Prostate gland (tissue), 2 donors: ENCODE measurements at regions not wholly inside any gene's neighbourhood (a gene's known extent, or its start where the extent isn't known, plus 50 kb on each side); places are given as distances from the start of the nearest gene placed in this dataset.

Experiments
- DNase-seq: peaks from one replicate; pipeline ENCODE4 v3.0.0-alpha.2; 2019; ENCODE audit warnings: low spot score
- H3K27ac ChIP-seq, 2 donors: fragments of 200-600 bp; sonication (generic); 2 replicates each; pipeline ENCODE4 v1.5.1; 2017 to 2019
- H3K27me3 ChIP-seq: fragments of 200-600 bp; sonication (generic); replicated peaks from 2 replicates; pipeline ENCODE4 v1.5.1; 2019; ENCODE audit not compliant: insufficient read depth
- H3K36me3 ChIP-seq, 2 donors: fragments of 200-600 bp; sonication (generic); 1 replicate in 1 of 2; 2 replicates in 1 of 2; pipeline versions ENCODE4 v1.5.1 to v1.8.1; 2017 to 2019
- H3K4me1 ChIP-seq: fragments of 200-600 bp; sonication (generic); replicated peaks from 2 replicates; pipeline ENCODE4 v1.5.1; 2019
- H3K4me3 ChIP-seq, 2 donors: fragments of 200-600 bp; sonication (generic); 2 replicates each; pipeline ENCODE4 v1.5.1; 2017 to 2019
- H3K9me3 ChIP-seq: fragments of 200-600 bp; sonication (generic); 2 replicates; pipeline ENCODE4 v1.5.1; 2017
- POLR2A ChIP-seq: fragments of 450-650 bp; IDR thresholded peaks from one replicate; pipeline ENCODE4 v1.6.1; 2016; ENCODE audit warnings: antibody characterized with exemption, mild to moderate bottlenecking
- POLR2AphosphoS5 ChIP-seq: sonication (generic); formaldehyde crosslinking; IDR thresholded peaks from one replicate; pipeline ENCODE4 v1.6.1; 2017; ENCODE audit warnings: antibody characterized with exemption
- WGBS: methylation state at CpG from one replicate; pipeline ENCODE4 v1.1.5; 2018; 5-methylcytosine and 5-hydroxymethylcytosine counted together
- intact Hi-C: fragments of 100-400 bp; cut with DNase I; formaldehyde crosslinking; loops from one replicate; pipeline ENCODE4 v1.14.2; 2022
- TF ChIP-seq, protein P1 (sequence below), 4 experiments: fragments of 200-600 bp in 2 of 4; fragments of 450-650 bp in 2 of 4; sonication (generic) in 2 of 4; IDR thresholded peaks; 1 replicate in 3 of 4; 2 replicates in 1 of 4; pipeline ENCODE4 v1.5.1; 2016 to 2019; ENCODE audit warnings: antibody characterized with exemption in 4 of 4, mild to moderate bottlenecking in 2 of 4, moderate library complexity in 2 of 4

DNA sequence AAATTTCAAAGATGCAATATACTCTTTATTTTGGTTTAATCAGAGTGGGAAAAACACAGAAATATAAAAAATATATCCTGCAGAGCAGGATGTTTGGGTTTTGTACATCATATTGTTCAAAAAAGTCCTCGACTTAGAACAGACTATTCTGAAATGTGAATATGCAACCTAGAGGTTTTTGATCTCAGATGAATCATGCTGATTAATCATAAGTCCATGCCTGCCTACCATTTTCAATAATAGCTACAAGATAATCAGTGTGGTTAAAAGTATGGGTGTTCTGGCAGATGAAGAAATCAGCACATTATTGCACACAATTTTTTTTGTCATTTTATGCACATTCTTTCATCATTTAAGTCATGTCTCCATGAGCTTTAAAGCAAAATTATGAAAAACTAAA, 1261.0 kb upstream of the NXPH2 start:
- no peaks in the 10 kb centered on the region for H3K9me3 ChIP-seq
- no peaks in the 10 kb centered on the region for H3K27me3 ChIP-seq
- no peak overlapping the region for H3K27ac ChIP-seq
- no peak overlapping the region for H3K4me3 ChIP-seq
- no peak for TF ChIP-seq POLR2AphosphoS5
- 56% methylated on average over 1 of the region's 1 CpG for WGBS
- no peaks in the 10 kb centered on the region for H3K4me1 ChIP-seq
- intact Hi-C loops: no loop called here
- DNase-seq: no peak
- H3K36me3 ChIP-seq: no peaks in the 10 kb centered on the region

DNA sequence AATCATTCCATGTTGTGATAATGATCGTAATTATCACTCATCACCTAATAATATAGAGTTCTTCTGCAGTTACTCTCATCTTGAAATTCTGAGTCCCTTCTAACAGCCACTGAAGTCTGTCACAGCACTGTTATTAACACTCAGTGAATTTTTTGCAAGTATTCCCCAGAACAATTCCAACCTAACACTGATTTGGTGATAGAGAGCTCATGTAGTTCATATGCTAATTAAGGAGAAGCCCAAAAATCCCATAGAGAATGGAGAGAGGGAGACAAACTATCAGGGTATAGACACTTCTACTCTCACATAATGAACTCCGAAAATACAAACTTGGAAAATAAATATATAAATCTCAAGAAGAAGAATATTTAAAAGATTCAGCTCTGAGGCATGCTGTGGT, 1253.4 kb upstream of the NXPH2 start:
- Histone ChIP-seq H3K4me3 (no peak overlapping the region), H3K27me3 (no peaks in the 10 kb centered on the region), H3K27ac (no peak overlapping the region), H3K4me1 (no peaks in the 10 kb centered on the region), H3K36me3 (no peaks in the 10 kb centered on the region), H3K9me3 (no peaks in the 10 kb centered on the region)
- TF ChIP-seq POLR2A (no peak), POLR2AphosphoS5 (no peak)
- TF ChIP-seq, protein P1, sequence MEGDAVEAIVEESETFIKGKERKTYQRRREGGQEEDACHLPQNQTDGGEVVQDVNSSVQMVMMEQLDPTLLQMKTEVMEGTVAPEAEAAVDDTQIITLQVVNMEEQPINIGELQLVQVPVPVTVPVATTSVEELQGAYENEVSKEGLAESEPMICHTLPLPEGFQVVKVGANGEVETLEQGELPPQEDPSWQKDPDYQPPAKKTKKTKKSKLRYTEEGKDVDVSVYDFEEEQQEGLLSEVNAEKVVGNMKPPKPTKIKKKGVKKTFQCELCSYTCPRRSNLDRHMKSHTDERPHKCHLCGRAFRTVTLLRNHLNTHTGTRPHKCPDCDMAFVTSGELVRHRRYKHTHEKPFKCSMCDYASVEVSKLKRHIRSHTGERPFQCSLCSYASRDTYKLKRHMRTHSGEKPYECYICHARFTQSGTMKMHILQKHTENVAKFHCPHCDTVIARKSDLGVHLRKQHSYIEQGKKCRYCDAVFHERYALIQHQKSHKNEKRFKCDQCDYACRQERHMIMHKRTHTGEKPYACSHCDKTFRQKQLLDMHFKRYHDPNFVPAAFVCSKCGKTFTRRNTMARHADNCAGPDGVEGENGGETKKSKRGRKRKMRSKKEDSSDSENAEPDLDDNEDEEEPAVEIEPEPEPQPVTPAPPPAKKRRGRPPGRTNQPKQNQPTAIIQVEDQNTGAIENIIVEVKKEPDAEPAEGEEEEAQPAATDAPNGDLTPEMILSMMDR (IDR thresholded peaks at IDR 0.05): no peak
- intact Hi-C loops: no loop called here
- DNase-seq: no peak
- 91% methylated on average over 2 of the region's 2 CpGs for WGBS

DNA sequence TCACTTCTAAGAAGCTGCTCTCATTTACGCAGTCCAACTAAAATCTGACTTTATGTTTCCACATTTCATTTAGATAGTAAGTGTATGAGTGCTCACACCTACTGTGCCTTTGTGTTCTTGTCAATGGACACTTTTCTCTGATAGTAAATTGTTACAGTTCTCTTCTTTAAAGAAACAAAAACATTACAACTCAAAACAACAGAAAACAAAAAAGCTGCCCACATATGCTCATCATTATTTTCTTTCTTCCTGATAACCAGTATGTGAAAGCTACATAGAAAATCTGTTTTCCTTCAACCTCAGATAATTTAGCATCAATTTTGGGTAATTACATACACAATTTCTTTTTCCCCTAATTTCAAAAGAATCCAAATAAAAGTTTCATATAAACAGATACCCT, 1247.8 kb upstream of the NXPH2 start:
- no peak overlapping the region for H3K27ac ChIP-seq
- no peak for TF ChIP-seq POLR2A
- TF ChIP-seq, protein P1 (IDR thresholded peaks at IDR 0.05): no peak
- TF ChIP-seq POLR2AphosphoS5: no peak
- 93% methylated on average over 1 of the region's 1 CpG for WGBS
- no peaks in the 10 kb centered on the region for H3K4me1 ChIP-seq
- intact Hi-C loops: no loop called here
- DNase-seq: no peak
- H3K27me3 ChIP-seq: no peaks in the 10 kb centered on the region
- H3K36me3 ChIP-seq: no peaks in the 10 kb centered on the region
- no peak overlapping the region for H3K4me3 ChIP-seq
- no peaks in the 10 kb centered on the region for H3K9me3 ChIP-seq

DNA sequence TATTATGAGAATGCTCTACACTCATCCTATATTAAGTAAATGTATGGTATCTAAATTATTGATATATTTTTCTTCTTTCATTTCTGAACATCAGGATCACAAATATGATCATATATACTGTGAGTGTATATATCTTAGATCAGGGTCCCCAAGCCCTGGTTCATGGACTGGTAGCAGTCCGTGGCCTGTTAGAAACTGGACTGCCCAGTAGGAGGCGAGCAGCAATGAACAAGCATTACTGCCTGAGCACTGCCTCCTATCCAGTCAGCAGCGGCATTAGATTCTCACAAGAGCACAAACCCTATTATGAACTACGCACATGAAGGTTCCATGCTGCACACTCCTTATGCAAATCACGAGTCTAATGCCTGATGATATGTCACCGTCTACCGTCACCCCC, 1247.1 kb upstream of the NXPH2 start:
- Histone ChIP-seq H3K4me1 (no peaks in the 10 kb centered on the region), H3K9me3 (no peaks in the 10 kb centered on the region), H3K27ac (no peak overlapping the region), H3K4me3 (no peak overlapping the region), H3K36me3 (no peaks in the 10 kb centered on the region), H3K27me3 (no peaks in the 10 kb centered on the region)
- DNase-seq: no peak
- 94% methylated on average over 7 of the region's 7 CpGs for WGBS
- TF ChIP-seq POLR2AphosphoS5 (no peak), POLR2A (no peak)
- TF ChIP-seq, protein P1 (IDR thresholded peaks at IDR 0.05): no peak
- intact Hi-C loops: no loop called here

DNA sequence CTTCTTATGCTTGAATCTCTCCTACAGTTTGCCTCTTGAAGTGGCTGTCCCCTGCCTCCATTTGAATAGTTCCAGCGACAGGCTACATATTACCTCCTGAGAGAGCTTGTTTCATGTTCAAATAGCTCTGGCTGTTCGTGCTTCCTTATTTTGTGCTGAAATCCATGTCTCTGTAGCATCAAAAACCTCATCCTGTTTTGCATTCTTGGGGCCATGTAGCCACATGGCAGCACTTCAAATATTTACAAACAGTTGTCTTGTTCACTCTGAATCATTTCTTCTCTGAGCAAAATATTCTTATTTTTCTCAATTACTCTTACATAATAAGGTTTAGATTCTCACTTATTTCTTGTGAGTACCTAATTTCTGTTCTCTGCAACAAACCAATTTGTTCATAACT, 1243.1 kb upstream of the NXPH2 start:
- 50% methylated on average over 2 of the region's 2 CpGs for WGBS
- H3K9me3 ChIP-seq: no peaks in the 10 kb centered on the region
- no peaks in the 10 kb centered on the region for H3K36me3 ChIP-seq
- DNase-seq: no peak
- intact Hi-C loops: no loop called here
- no peaks in the 10 kb centered on the region for H3K4me1 ChIP-seq
- TF ChIP-seq, protein P1 (IDR thresholded peaks at IDR 0.05): no peak
- H3K4me3 ChIP-seq: no peak overlapping the region
- H3K27me3 ChIP-seq: no peaks in the 10 kb centered on the region
- H3K27ac ChIP-seq: no peak overlapping the region

DNA sequence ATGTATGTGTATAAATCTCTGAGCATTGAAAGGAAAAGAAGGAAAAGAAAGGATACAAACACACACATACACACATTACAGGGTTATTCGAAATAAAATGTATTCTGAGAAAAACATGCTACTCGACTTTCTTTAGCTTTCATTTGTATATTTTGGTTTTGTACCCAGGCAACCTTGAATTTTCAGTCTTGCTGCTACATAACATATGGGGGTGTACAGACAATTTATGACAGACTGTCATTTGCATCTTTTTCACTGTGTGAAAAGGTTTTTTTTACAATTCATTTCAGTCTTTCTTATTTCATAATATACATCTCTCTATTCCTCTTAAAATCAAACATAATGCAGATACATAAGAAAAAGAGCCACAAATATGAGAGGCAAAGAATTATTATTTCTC, 1238.4 kb upstream of the NXPH2 start:
- no peak for DNase-seq
- intact Hi-C loops: no loop called here
- no peaks in the 10 kb centered on the region for H3K9me3 ChIP-seq
- WGBS: 82% methylated on average over 2 of the region's 2 CpGs
- H3K36me3 ChIP-seq: no peaks in the 10 kb centered on the region
- H3K27me3 ChIP-seq: no peaks in the 10 kb centered on the region
- TF ChIP-seq POLR2AphosphoS5 (no peak), POLR2A (no peak)
- TF ChIP-seq, protein P1 (IDR thresholded peaks at IDR 0.05): no peak
- no peak overlapping the region for H3K4me3 ChIP-seq
- H3K4me1 ChIP-seq: no peaks in the 10 kb centered on the region
- H3K27ac ChIP-seq: no peak overlapping the region
